AG04450 (cell line): ENCODE measurements at regions not wholly inside any gene's neighbourhood (a gene's known extent, or its start where the extent isn't known, plus 50 kb on each side); places are given as distances from the start of the nearest gene placed in this dataset.
"Not testable (repeated sequence)": the region's sequence is repeated elsewhere in the genome, so short reads cannot be mapped to it uniquely, and the experiment has no call there.

Experiments used
- CTCF ChIA-PET: fragments of 300-600, 350-600 bp; formaldehyde crosslinking; extraction: SDS; loops from one replicate; lab custom pipeline; 2022; ENCODE audit warnings: antibody characterized with exemption, inconsistent platforms; lab: Charles Lee
- POLR2A ChIA-PET: fragments of 350-600 bp; formaldehyde crosslinking; extraction: SDS; loops from one replicate; lab custom pipeline; 2021; ENCODE audit warnings: antibody characterized with exemption, inconsistent platforms; lab: Yijun Ruan, JAX
- DNase-seq: peaks from one replicate; pipeline ENCODE4 v3.0.0-alpha.2; 2011; ENCODE audit warnings: low read depth, low spot score
- H3K27ac ChIP-seq: one replicate; pipeline ENCODE4 v1.5.1; 2012; ENCODE audit warnings: low read depth, low read length, control low read depth
- H3K27me3 ChIP-seq: one replicate; pipeline ENCODE4 v1.6.0; 2012; ENCODE audit warnings: low read length; ENCODE audit not compliant: control insufficient read depth, insufficient read depth
- H3K4me3 ChIP-seq: 2 replicates; pipeline ENCODE4 v1.5.1; 2011; ENCODE audit warnings: mild to moderate bottlenecking, low read depth, low read length, control low read depth
- H3K9me3 ChIP-seq: 2 replicates; pipeline ENCODE4 v1.5.1; 2012; ENCODE audit warnings: low read length; ENCODE audit not compliant: control insufficient read depth, insufficient read depth
- TF ChIP-seq, protein P1 (sequence below): IDR thresholded peaks from 2 replicates; pipeline ENCODE4 v1.5.1; 2011; ENCODE audit warnings: low read depth, low read length, control low read depth, inconsistent platforms

DNA sequence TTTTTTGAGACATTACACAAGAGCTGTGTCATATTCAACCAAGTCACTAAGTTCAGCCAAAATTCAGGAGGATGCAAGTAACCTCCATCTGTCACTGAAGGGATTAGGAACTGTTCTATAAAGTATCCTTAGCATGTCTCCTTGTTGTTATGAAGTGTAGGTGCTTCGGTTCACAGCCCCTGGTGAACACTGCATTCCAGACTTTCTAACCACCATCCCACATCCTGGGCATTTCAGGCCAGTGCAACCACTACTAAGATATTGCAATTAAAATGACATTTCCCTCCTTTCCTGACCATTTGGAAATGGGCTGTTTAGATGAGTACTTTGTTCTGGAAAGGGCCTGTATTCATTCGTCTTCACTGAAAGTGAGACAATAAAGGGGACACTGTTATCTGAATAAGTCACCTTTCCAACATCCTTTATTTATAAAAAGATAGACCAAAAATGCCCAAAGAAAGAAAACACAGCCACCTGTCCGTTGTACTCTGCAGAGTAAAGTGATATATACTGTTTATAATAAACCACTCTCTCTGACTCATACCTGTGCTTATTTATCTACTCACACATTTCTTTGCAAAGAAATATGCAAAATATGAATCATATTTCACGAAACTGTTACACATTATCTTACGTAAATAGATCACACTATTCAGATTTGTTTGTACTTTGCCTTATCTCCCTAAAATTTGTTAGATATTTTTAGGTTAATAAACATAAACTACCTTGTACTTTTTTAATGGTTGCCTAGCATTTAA is 861.9 kb downstream of the CDH18 start:
- Histone ChIP-seq H3K9me3 (no peaks in the 10 kb centered on the region), H3K27ac (no peak overlapping the region), H3K27me3 (no peaks in the 10 kb centered on the region), H3K4me3 (no peak overlapping the region)
- CTCF ChIA-PET: no interaction called here
- TF ChIP-seq, protein P1, sequence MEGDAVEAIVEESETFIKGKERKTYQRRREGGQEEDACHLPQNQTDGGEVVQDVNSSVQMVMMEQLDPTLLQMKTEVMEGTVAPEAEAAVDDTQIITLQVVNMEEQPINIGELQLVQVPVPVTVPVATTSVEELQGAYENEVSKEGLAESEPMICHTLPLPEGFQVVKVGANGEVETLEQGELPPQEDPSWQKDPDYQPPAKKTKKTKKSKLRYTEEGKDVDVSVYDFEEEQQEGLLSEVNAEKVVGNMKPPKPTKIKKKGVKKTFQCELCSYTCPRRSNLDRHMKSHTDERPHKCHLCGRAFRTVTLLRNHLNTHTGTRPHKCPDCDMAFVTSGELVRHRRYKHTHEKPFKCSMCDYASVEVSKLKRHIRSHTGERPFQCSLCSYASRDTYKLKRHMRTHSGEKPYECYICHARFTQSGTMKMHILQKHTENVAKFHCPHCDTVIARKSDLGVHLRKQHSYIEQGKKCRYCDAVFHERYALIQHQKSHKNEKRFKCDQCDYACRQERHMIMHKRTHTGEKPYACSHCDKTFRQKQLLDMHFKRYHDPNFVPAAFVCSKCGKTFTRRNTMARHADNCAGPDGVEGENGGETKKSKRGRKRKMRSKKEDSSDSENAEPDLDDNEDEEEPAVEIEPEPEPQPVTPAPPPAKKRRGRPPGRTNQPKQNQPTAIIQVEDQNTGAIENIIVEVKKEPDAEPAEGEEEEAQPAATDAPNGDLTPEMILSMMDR: no peak
- no peak for DNase-seq
- POLR2A ChIA-PET: no interaction called here

DNA sequence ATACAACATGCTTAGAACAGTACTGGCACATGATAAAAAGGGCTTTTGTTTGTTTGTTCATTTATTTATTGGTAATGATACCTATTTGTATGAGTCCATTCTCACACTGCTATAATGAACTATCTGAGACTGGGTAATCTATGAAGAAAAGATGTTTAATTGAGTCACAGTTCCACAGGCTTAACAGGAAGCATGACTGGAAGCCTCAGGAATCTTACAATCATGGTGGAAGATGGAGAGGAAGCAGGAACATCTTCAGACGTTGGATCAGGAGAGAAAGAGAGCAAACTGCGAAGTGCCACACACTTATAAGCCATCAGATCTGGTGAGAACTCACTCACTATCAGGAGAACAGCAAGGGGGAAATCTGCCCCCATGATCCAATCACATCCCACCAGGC is 847.7 kb downstream of the CDH18 start:
- H3K9me3 ChIP-seq: peaks cover 8% of the 10 kb centered on the region
- H3K4me3 ChIP-seq: no peak overlapping the region
- ChIA-PET POLR2A (no interaction called here), CTCF (no interaction called here)
- no peaks in the 10 kb centered on the region for H3K27me3 ChIP-seq
- TF ChIP-seq, protein P1: no peak
- H3K27ac ChIP-seq: no peak overlapping the region
- no peak for DNase-seq

DNA sequence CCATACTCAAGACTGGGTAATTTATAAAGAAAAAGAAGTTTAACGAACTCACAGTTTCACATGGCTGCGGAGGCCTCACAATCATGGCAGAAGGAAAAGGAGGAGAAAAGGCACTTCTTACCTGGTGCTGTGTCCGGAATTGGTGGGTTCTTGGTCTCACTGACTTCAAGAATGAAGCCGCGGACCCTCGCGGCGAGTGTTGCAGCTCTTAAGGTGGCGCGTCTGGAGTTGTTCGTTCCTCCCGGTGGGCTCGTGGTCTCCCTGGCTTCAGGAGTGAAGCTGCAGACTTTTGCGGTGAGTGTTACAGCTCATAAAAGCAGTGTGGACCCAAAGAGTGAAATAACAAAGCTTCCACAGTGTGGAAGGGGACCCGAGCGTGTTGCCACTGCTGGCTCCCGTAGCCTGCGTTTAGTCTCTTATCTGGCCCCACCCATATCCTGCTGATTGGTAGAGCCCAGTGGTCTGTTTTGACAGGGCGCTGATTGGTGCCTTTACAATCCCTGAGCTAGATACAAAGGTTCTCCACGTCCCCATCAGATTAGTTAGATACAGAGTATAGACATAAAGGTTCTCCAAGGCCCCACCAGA is 846.0 kb downstream of the CDH18 start:
- H3K9me3 ChIP-seq, DNase-seq, H3K27ac ChIP-seq, CTCF ChIA-PET, H3K27me3 ChIP-seq, POLR2A ChIA-PET, H3K4me3 ChIP-seq: not testable (repeated sequence)

DNA sequence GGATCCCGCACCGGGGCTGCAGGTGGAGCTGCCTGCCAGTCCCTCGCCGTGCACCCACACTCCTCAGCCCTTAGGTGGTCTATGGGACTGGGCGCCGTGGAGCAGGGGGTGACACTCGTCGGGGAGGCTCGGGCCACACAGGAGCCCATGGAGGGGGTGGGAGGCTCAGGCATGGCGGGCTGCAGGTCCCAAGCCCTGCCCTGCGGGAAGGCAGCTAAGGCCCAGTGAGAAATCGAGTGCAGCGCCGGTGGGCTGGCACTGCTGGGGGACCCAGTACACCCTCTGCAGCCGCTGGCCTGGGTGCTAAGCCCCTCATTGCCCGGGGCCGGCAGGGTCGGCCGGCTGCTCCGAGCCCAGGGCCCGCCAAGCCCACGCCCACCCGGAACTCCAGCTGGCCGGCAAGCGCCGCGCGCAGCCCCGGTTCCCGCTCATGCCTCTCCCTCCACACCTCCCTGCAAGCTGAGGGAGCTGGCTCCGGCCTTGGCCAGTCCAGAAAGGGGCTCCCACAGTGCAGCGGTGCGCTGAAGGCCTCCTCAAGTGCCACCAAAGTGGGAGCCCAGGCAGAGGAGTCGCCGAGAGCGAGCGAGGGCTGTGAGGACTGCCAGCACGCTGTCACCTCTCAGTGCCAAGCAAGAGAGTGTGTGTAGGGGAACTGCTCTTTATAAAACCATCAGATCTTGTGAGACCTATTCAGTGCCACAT is 845.1 kb downstream of the CDH18 start:
- H3K9me3 ChIP-seq, H3K27me3 ChIP-seq, H3K4me3 ChIP-seq, CTCF ChIA-PET, H3K27ac ChIP-seq, POLR2A ChIA-PET, DNase-seq: not testable (repeated sequence)

DNA sequence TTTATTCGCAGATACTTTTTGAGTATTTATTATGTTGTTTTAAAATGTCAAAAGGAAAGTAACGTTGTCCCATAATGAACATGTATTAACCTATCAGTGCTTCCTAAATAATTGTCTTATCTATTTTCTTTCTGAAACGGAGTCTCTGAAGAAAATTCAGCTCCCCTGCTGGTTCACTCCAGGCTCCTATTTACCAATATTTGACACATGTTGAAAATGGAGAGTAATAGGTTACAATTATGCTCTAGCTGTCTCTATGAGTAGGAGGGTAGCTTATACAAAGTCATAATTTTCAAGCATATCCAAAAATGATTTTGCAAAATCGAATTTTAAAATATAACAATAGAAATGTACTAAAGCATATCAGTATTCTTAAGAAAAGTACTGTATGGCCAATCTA is 844.1 kb downstream of the CDH18 start:
- ChIA-PET CTCF (no interaction called here), POLR2A (no interaction called here)

More for the DNA sequence above, 844.1 kb downstream of the CDH18 start:
- Histone ChIP-seq H3K27me3 (no peaks in the 10 kb centered on the region), H3K27ac (no peak overlapping the region), H3K9me3 (peaks cover 8% of the 10 kb centered on the region), H3K4me3 (no peak overlapping the region)
- DNase-seq: no peak
- TF ChIP-seq, protein P1: no peak
